Uterus (tissue), 3 donors: ENCODE measurements at regions not wholly inside any gene's neighbourhood (a gene's known extent, or its start where the extent isn't known, plus 50 kb on each side); places are given as distances from the start of the nearest gene placed in this dataset.

ENCODE experiments used
- DNase-seq, 2 donors: peaks; one replicate each; pipeline ENCODE4 v3.0.0-alpha.2; 2019 to 2020
- H3K27ac ChIP-seq, 2 donors: fragments of 200-600 bp; sonication (generic); 1 replicate in 1 of 2; 2 replicates in 1 of 2; pipeline ENCODE4 v1.5.1; 2016 to 2018
- H3K27me3 ChIP-seq, 2 donors: fragments of 200-600 bp; sonication (generic); one replicate each; pipeline ENCODE4 v1.5.1; 2018 to 2019; ENCODE audit warnings: control low read depth in 1 of 2
- H3K36me3 ChIP-seq, 2 donors: fragments of 200-600 bp; sonication (generic); one replicate each; pipeline ENCODE4 v1.5.1; 2019; ENCODE audit warnings: control low read depth in 1 of 2
- H3K4me1 ChIP-seq, 2 donors: fragments of 200-600 bp; sonication (generic); one replicate each; pipeline ENCODE4 v1.5.1; 2018 to 2019; ENCODE audit warnings: control low read depth in 1 of 2
- H3K4me3 ChIP-seq, 2 donors: fragments of 200-600 bp; sonication (generic); 1 replicate in 1 of 2; 2 replicates in 1 of 2; pipeline ENCODE4 v1.5.1; 2018 to 2019; ENCODE audit warnings: mild to moderate bottlenecking in 1 of 2
- H3K9me3 ChIP-seq, 2 donors: fragments of 200-600 bp; sonication (generic); one replicate each; pipeline ENCODE4 v1.5.1; 2019; ENCODE audit warnings: control low read depth in 1 of 2
- POLR2A ChIP-seq, 2 donors: fragments of 450-650 bp; IDR thresholded peaks; one replicate each; pipeline ENCODE4 v1.6.1; 2016; ENCODE audit warnings: antibody characterized with exemption in 2 of 2, mild to moderate bottlenecking in 1 of 2, moderate library complexity in 1 of 2
- intact Hi-C: fragments of 100-400 bp; cut with DNase I; formaldehyde crosslinking; loops from one replicate; pipeline ENCODE4 v1.15.1; 2023; ENCODE audit warnings: low total_unique reads
- TF ChIP-seq, protein P1 (sequence below), 4 experiments: fragments of 200-600 bp in 2 of 4; fragments of 450-650 bp in 2 of 4; sonication (generic) in 2 of 4; IDR thresholded peaks; one replicate each; pipeline ENCODE4 v1.5.1; 2016 to 2019; ENCODE audit warnings: antibody characterized with exemption in 4 of 4, mild to moderate bottlenecking in 2 of 4, moderate library complexity in 1 of 4
- donor health status: DM: yes; HTN: yes; CAD: no.

DNA sequence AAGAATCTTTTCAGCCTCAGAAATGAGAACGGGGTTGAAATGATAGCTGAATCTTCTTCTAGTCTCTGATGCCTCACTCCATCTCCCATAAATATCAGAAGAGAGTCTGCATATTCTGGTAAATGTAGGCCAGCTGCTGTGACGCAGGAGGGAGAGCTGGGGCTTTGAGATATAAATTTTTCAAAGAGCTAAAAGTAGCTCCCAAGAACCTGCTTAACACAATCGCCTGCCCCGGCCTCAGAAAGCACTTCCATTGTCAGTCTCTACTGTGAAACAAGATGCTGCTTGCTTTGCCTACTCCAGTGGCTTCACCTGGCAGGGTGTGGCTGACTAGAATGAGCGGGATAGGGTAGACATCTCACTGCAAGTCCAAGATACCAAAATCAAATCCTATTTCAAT is 105.0 kb upstream of the CCDC150 start:
- no peaks in the 10 kb centered on the region for H3K4me1 ChIP-seq
- no peak for DNase-seq
- TF ChIP-seq, protein P1, sequence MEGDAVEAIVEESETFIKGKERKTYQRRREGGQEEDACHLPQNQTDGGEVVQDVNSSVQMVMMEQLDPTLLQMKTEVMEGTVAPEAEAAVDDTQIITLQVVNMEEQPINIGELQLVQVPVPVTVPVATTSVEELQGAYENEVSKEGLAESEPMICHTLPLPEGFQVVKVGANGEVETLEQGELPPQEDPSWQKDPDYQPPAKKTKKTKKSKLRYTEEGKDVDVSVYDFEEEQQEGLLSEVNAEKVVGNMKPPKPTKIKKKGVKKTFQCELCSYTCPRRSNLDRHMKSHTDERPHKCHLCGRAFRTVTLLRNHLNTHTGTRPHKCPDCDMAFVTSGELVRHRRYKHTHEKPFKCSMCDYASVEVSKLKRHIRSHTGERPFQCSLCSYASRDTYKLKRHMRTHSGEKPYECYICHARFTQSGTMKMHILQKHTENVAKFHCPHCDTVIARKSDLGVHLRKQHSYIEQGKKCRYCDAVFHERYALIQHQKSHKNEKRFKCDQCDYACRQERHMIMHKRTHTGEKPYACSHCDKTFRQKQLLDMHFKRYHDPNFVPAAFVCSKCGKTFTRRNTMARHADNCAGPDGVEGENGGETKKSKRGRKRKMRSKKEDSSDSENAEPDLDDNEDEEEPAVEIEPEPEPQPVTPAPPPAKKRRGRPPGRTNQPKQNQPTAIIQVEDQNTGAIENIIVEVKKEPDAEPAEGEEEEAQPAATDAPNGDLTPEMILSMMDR (IDR thresholded peaks at IDR 0.05): no peak
- no peak for TF ChIP-seq POLR2A (IDR thresholded peaks at IDR 0.05)
- H3K27me3 ChIP-seq: no peaks in the 10 kb centered on the region
- H3K36me3 ChIP-seq: no peaks in the 10 kb centered on the region
- intact Hi-C loops: no loop called here
- no peaks in the 10 kb centered on the region for H3K9me3 ChIP-seq
- H3K27ac ChIP-seq: no peak overlapping the region
- H3K4me3 ChIP-seq: no peak overlapping the region

DNA sequence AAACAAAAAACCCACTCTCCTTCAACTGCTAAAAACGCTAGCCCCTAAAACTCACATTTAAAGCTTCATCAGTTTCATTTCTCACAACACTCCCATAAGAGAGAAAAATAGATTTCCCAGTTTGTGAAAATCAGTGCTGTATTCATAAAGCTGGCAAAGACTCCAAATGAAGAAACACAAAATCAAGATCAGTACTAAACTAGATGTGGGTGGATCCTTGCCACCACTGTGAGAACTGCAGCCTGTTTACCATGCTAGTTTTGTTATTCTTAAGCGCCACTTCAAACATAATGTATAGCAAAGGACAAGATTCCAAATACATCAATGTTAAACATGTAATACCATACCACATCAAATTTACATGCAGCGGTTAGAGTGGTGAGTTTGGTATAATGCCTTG is 104.5 kb upstream of the CCDC150 start:
- intact Hi-C loops: no loop called here
- TF ChIP-seq, protein P1 (IDR thresholded peaks at IDR 0.05): no peak
- TF ChIP-seq POLR2A (IDR thresholded peaks at IDR 0.05): no peak

DNA sequence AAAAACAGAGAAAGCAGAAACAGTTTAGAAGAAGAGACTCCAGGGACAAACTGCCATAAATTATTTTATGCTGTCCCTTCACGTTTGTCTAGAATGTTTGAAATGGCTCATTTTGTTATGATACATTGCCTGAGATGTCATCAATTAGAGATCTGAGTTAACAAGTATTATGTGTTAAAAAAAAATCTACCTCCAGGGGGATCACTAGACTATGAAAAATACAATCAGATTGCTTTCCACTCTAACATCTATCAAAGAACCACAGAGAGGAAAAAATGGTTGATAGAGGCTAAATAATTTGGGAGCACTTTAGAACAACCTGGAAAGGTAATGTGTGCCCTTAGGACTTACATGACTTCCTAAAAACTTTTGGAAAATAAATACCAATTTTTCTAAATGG is 103.8 kb upstream of the CCDC150 start:
- no peaks in the 10 kb centered on the region for H3K4me1 ChIP-seq
- H3K27ac ChIP-seq: no peak overlapping the region
- no peaks in the 10 kb centered on the region for H3K36me3 ChIP-seq
- no peaks in the 10 kb centered on the region for H3K9me3 ChIP-seq
- intact Hi-C loops: no loop called here
- TF ChIP-seq, protein P1 (IDR thresholded peaks at IDR 0.05): no peak
- no peak for TF ChIP-seq POLR2A (IDR thresholded peaks at IDR 0.05)
- no peak overlapping the region for H3K4me3 ChIP-seq
- H3K27me3 ChIP-seq: no peaks in the 10 kb centered on the region
- DNase-seq: no peak

More for the DNA sequence above, 104.5 kb upstream of the CCDC150 start:
- no peaks in the 10 kb centered on the region for H3K4me1 ChIP-seq
- no peaks in the 10 kb centered on the region for H3K27me3 ChIP-seq
- no peak for DNase-seq
- no peak overlapping the region for H3K27ac ChIP-seq
- H3K36me3 ChIP-seq: no peaks in the 10 kb centered on the region
- no peak overlapping the region for H3K4me3 ChIP-seq
- H3K9me3 ChIP-seq: no peaks in the 10 kb centered on the region

DNA sequence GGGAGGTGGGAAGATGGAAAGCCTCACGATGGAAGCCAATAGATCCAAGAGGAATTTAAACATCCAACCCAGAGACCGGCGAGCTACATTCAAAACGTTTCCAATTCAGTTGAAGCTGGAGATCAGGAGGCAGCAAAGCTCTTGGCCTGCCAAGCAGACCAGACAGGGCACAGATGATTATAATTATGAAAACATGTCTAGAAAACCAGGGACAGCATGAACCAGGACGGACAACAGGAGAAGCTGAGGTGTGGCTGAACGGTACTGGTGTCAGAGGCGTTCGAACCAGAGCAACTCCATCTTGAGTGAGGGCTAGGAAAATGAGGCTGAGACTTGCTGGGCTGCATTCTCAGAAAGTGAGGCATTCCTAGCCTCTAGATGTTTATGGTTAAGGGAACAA is 102.2 kb upstream of the CCDC150 start:
- no peak overlapping the region for H3K4me3 ChIP-seq
- DNase-seq: no peak
- no peaks in the 10 kb centered on the region for H3K27me3 ChIP-seq
- TF ChIP-seq POLR2A (IDR thresholded peaks at IDR 0.05): no peak
- TF ChIP-seq, protein P1 (IDR thresholded peaks at IDR 0.05): no peak
- intact Hi-C loops: no loop called here
- H3K4me1 ChIP-seq: no peaks in the 10 kb centered on the region
- no peak overlapping the region for H3K27ac ChIP-seq
- no peaks in the 10 kb centered on the region for H3K9me3 ChIP-seq
- no peaks in the 10 kb centered on the region for H3K36me3 ChIP-seq

DNA sequence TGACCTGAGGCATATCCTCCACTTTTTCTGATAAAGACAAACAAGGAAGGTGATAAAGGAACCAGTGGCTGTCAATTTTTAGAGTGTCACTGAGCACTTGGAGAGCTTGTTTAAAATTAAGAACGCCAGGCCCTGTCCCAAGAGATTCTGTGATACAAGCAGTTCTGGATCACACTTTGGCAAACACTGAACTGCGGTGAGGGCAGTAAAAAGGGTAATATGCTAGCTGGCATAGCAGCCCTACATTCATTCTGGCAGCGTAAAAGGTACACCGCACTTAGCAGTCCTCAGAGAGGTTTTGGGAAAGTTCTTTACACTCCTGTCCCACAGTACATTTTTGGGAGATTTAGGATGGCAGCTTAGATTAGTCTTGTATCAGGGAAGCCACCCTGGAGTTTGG is 101.3 kb upstream of the CCDC150 start:
- no peak for TF ChIP-seq POLR2A (IDR thresholded peaks at IDR 0.05)
- TF ChIP-seq, protein P1 (IDR thresholded peaks at IDR 0.05): no peak
- no peaks in the 10 kb centered on the region for H3K9me3 ChIP-seq
- intact Hi-C loops: no loop called here
- no peaks in the 10 kb centered on the region for H3K27me3 ChIP-seq
- no peak overlapping the region for H3K4me3 ChIP-seq
- no peak for DNase-seq
- no peaks in the 10 kb centered on the region for H3K4me1 ChIP-seq
- H3K36me3 ChIP-seq: no peaks in the 10 kb centered on the region
- no peak overlapping the region for H3K27ac ChIP-seq
